Hematopoietic multipotent progenitor cell treated with erythropoietin and hydrocortisone succinate and interleukin-3 and kit ligand, for 15 days (in vitro differentiated cells): ENCODE measurements at regions not wholly inside any gene's neighbourhood (a gene's known extent, or its start where the extent isn't known, plus 50 kb on each side); places are given as distances from the start of the nearest gene placed in this dataset.
"Not testable (repeated sequence)": the region's sequence is repeated elsewhere in the genome, so short reads cannot be mapped to it uniquely, and the experiment has no call there.

ENCODE experiments used
- DNase-seq: peaks from one replicate; pipeline ENCODE4 v3.0.0-alpha.2; 2015; ENCODE audit warnings: low spot score

GRCh38 chr2:32874931-32875330, 71.8 kb upstream of the LTBP1 start:
- DNase-seq, result no peak

GRCh38 chr2:32877587-32878510, 68.9 kb upstream of the LTBP1 start:
- DNase-seq, result no peak

- not testable (repeated sequence) for DNase-seq
Observed at GRCh38 chr2:32879943-32880342, 66.8 kb upstream of the LTBP1 start.

GRCh38 chr2:32882816-32883810, 63.6 kb upstream of the LTBP1 start:
- no peak for DNase-seq

DNA sequence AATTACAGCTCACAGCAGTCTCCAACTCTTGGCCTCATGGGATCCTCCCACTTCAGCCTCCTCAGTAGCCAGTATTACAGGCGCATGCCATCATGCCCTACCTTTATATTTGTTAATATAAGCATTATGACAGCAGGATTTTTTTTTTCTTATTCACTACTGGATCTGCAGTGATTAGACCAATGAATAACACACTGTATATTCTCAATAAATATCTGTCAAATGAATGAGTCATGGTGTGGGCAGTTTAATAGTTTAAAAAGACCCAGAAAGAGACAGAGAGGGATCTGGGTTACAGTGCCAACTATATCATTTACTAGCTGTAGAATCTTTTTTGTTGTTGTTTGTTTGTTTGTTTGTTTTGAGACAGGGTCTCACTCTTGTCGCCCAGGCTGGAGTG, 62.4 kb upstream of the LTBP1 start:
- DNase-seq, result no peak

GRCh38 chr2:32886397-32887055, 60.2 kb upstream of the LTBP1 start:
- not testable (repeated sequence) for DNase-seq

DNA sequence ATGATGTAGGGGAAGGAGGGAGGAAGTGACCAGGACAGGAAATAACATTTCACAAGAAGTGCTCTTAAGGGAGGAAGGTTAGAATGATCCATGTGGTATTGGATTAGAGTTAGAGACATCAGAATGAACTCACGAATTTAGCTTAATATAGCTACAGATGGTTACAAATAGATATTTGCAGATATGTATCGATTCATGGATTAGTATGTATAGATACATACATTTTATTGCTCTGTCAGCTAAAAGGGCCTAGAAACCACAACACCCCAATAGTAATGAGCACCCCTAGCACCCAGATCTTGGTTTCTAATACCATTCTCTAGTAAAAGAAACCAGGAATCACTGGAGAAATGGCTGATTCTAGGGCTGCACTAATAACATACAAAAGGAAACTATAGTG, 59.6 kb upstream of the LTBP1 start:
- DNase-seq, result no peak

DNA sequence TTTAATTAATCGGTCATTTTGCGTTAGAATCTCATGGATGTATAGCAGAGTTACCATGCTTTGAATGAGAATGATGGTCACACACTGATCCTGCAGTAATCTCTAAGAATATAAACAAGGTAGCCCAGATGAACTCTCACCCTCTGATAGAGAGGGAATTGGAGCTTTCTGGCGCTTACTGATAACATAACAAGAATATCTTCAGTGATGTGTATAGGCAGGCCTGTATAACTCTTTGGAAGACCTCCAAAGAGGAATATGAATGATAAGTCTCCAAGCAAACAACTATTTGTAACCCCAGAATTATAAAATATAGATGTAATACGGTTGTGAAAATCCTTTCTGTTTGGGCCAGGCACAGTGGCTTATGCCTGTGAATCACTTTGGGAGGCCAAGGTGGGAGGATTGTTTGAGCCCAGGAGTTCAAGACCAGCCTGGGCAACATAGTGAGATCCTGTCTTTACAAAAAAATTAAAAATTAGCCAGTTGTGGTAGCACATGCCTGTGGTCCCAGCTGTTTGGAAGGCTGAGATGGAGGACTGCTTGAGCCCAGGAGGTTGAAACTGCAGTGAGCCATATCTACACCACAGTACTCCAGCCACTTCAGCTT, 52.5 kb upstream of the LTBP1 start:
- peak; percentile 6 for DNase-seq

- DNase-seq, result no peak
Observed at GRCh38 chr2:32895424-32895823, 51.3 kb upstream of the LTBP1 start.
